ENCODE measurements at regions not wholly inside any gene's neighbourhood (a gene's known extent, or its start where the extent isn't known, plus 50 kb on each side); places are given as distances from the start of the nearest gene placed in this dataset.

- no peak for DNase-seq
Measured at GRCh38 chr1:194616835-194617234, 1430.4 kb upstream of the B3GALT2 start.

- no peak for DNase-seq
Measured at GRCh38 chr1:194602184-194602583, 1415.8 kb upstream of the B3GALT2 start.

GRCh38 chr1:194600716-194601115 lies 1414.3 kb upstream of the B3GALT2 start:
- DNase-seq, result no peak

GRCh38 chr1:194598098-194598497 lies 1411.7 kb upstream of the B3GALT2 start:
- no peak for DNase-seq

GRCh38 chr1:194586302-194586701 lies 1399.9 kb upstream of the B3GALT2 start:
- DNase-seq, result no peak

GRCh38 chr1:194584052-194584451 lies 1397.6 kb upstream of the B3GALT2 start:
- DNase-seq, result no peak

- DNase-seq, result no peak
Measured at GRCh38 chr1:194570476-194570875, 1384.1 kb upstream of the B3GALT2 start.

GRCh38 chr1:194568610-194569009 lies 1382.2 kb upstream of the B3GALT2 start:
- no peak for DNase-seq

- no peak for DNase-seq
Measured at GRCh38 chr1:194548071-194548470, 1361.7 kb upstream of the B3GALT2 start.

GRCh38 chr1:194544012-194544411 lies 1357.6 kb upstream of the B3GALT2 start:
- no peak for DNase-seq

GRCh38 chr1:194538453-194538852 lies 1352.0 kb upstream of the B3GALT2 start:
- DNase-seq, result no peak

GRCh38 chr1:194537521-194537920 lies 1351.1 kb upstream of the B3GALT2 start:
- DNase-seq, result no peak

- DNase-seq, result no peak
Measured at GRCh38 chr1:194535369-194535768, 1349.0 kb upstream of the B3GALT2 start.

- no peak for DNase-seq
Measured at GRCh38 chr1:194534784-194535183, 1348.4 kb upstream of the B3GALT2 start.

GRCh38 chr1:194533641-194534040 lies 1347.2 kb upstream of the B3GALT2 start:
- no peak for DNase-seq

GRCh38 chr1:194517567-194517966 lies 1331.2 kb upstream of the B3GALT2 start:
- no peak for DNase-seq

- no peak for DNase-seq
Measured at GRCh38 chr1:194515916-194516315, 1329.5 kb upstream of the B3GALT2 start.

- DNase-seq, result no peak
Measured at GRCh38 chr1:194512957-194513356, 1326.5 kb upstream of the B3GALT2 start.

- DNase-seq, result no peak
Measured at GRCh38 chr1:194512345-194512744, 1325.9 kb upstream of the B3GALT2 start.

GRCh38 chr1:194503209-194503608 lies 1316.8 kb upstream of the B3GALT2 start:
- DNase-seq, result no peak

GRCh38 chr1:194495434-194495833 lies 1309.0 kb upstream of the B3GALT2 start:
- DNase-seq, result no peak

- DNase-seq, result no peak
Measured at GRCh38 chr1:194487172-194487571, 1300.8 kb upstream of the B3GALT2 start.

- DNase-seq, result no peak
Measured at GRCh38 chr1:194485432-194485831, 1299.0 kb upstream of the B3GALT2 start.

- DNase-seq, result no peak
Measured at GRCh38 chr1:194478731-194479130, 1292.3 kb upstream of the B3GALT2 start.

GRCh38 chr1:194477908-194478307 lies 1291.5 kb upstream of the B3GALT2 start:
- no peak for DNase-seq

- no peak for DNase-seq
Measured at GRCh38 chr1:194476872-194477271, 1290.5 kb upstream of the B3GALT2 start.
